Stimulated activated CD8-positive, alpha-beta memory T cell treated with anti-CD3 and anti-CD28 coated beads, Interleukin-7, amount 100 ng/mL, for 48 hours (primary cell): ENCODE measurements at regions not wholly inside any gene's neighbourhood (a gene's known extent, or its start where the extent isn't known, plus 50 kb on each side); places are given as distances from the start of the nearest gene placed in this dataset.

Experiments used
- DNase-seq, 2 donors: peaks; one replicate each; pipeline ENCODE4 v3.0.0-alpha.2; 2020; ENCODE audit warnings: low read depth in 1 of 2; ENCODE audit errors: extremely low read depth in 1 of 2

GRCh38 chr2:43023791-43024514 is 202.5 kb downstream of the ZFP36L2 start:
- DNase-seq: no peak

DNA sequence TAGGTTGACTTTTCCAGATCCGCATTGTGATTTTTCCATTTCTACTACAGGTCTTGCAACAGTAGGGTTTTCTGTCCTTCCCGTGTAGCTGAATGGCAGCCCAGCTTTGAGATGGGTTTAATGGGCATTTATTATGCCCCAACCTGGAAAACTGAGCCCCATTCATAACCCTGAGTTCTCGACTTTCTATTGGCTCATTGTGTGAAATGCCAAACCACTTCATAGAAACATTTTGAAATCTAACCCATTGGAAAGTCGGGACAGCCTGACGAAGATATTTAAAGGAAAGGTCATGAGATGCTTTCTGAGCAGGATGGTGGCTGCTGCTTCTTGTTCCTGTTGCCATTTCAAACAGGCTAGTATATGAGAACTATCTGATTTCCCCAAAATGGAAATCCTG is 203.5 kb downstream of the ZFP36L2 start:
- no peak for DNase-seq

DNA sequence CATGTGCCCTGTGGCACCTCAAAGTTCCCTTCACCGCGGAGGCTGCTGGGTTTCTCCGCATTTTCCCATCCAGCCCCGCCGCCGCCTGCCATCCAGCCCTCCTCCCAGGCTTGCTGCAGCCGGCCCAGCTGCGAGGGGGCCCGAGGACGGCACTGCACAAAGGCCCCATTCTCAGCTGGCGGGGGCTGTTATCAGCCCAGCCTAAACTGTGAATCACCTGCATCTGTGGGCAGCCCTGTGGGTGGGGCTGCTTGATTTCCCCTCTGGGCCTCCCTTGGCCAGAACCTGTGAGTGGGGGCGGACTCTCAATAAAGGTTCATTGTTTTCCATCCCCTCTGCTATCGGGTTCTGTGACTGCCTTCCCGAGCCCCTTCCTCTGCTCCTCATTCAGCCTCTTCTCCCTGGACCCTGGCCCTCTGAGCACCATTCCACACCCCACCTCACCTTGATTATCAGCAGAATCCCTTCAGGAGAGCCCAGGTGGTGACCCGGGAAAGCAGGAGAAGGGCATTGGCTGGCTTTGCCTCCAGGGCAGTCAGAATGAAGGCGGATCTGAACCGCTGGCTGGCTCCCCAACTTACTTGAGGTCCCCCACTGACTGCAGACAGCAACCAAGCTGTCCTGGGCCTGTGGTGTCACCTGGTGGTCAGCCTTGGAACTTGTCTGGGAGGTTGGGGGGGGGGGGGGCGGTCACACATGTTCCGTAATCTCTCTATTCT is 204.5 kb downstream of the ZFP36L2 start:
- no peak for DNase-seq

DNA sequence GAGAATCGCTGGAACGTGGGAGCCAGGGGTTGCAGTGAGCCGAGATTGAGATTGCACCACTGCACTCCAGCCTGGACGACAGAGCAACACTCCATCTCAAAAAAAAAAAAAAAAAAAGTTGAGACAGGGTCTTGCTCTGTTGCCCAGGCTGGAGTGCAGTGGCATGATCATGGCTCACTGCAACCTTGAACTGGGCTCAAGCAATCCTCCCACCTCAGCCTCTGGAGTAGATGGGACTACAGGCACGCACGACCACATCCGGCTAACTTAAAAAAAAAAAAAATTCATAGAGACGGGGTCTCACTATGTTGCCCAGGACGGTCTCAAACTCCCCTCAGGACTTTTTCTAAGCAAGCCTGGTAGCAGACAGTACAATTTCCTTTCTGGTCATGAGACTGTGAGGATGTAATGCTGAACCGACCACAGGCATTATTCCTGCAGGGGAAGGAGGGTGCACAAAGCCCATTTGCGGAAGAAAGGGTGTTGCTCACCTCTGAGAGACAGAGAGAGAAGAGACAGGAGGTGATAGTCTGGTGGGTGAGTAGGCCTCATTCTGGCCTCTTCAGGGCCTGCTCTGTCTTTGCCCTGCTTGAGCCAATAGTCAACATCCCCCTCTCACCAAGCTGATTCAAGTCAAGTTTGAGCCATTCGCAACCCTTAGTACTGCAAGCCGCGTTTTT is 205.3 kb downstream of the ZFP36L2 start:
- DNase-seq: no peak

DNA sequence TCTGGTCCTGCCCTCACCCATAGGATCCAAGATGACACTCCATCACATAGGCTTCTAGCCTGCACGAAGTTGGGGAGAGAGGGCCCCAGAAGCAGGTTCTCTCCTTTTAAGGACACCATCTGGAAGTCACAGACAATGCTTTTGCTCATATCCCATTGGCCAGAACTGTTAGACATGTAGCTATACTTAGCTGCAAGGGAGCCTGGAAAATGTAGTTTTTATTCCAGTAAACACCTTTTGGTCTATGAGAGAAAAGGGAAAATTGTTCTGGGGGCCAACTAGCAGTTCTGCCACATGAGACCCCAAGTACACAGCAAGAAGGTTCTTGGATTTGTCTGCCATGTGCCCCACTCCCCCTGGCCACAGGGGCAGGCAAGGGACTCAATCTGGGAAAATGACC is 206.1 kb downstream of the ZFP36L2 start:
- DNase-seq: no peak

- DNase-seq: no peak
These were observed 206.7 kb downstream of the ZFP36L2 start for GRCh38 chr2:43019536-43020183.

DNA sequence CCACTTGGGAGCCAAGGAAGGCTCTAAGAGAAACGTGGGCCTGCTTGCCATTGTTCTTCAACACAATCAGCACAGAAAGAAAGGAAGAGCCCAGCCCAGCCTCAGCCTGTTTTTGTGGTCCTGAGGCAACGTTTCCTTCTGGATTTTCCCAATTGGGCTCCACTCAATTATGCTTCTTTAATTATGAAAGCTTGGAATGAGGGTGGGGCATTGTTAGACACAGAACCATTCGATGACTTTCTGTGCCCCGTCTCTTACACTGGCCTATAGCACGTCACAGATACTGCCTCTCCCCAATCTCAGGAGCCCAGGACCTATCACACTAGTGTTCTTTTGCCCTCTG is 207.4 kb downstream of the ZFP36L2 start:
- DNase-seq: no peak

- no peak for DNase-seq
These were observed 208.0 kb downstream of the ZFP36L2 start for GRCh38 chr2:43018179-43019024.

DNA sequence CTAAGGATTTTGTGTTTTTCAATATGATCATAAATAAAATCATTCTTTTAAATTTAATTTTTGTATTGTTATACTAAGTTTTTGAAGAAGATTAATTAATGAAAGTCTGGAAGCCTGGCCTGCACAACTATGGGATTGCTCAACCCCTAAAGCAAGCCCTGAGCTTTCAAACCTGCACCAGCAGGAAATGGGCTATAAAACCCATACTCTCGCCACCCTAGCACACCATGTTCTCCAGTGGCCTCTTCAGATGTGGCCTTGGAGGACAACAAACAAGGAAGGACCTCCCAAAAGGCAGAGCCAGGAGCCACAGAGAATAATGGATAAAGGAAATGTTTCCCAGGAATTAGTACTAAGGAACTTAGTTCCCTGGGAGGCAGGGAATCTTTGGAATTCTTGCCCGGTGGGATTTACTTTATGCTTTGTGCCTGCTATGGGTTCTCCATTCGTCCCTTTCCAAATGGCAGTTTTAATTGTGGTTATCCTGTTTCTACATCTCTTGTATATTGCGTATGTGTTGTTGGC is 212.5 kb downstream of the ZFP36L2 start:
- DNase-seq: no peak

DNA sequence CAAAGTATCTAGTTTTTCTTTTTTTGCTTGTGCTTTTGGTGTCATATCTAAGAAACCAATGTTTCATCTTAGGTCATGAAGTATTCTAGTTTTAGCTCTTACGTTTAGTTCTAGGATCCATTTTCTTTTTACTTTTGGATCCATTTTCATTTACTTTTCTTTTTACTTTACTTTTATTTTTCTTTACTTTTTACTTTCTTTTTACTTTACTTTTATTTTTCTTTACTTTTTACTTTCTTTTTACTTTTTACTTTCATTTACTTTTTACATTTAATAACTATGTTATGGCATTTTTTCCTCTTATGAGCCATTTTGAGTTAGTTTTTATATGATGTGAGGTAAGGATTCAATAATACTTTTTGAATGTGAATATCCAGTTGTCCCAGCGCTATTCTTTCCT is 213.4 kb downstream of the ZFP36L2 start:
- no peak for DNase-seq

DNA sequence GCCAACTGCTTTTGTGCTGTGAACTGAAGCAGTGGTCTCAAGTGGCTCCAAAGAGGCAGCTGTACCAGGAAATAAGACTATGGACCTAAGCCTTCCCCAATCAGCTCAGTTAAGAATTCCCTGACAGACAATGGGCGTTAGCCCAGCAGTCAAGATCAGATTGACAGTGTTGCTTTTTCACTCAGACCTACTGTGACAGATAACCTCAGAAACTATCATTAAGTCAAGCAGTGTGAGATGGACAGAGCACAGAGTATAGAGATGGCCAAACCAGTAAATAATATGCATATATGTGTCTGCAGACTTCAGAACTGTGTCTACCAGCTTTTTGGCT is 215.3 kb downstream of the ZFP36L2 start:
- no peak for DNase-seq

- no peak for DNase-seq
These were observed 215.8 kb downstream of the ZFP36L2 start for GRCh38 chr2:43010438-43011157.

DNA sequence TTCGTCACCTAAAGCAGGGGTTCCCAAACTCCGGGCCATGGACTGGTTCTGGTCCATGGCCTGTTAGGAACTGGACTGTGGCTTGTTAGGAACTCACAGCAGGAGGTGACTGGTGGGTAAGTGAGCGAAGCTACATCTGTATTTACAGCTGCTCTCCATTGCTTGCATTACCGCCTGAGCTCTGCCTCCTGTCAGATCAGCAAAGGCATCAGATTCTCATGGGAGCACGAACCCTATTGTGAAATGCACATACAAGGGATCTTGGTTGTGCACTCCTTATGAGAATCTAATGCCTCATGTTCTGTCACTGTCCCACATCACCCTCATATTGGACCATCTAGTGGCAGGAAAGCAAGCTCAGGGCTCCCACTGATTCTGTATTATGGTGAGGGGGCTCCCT is 217.0 kb downstream of the ZFP36L2 start:
- DNase-seq: no peak

- DNase-seq: no peak
These were observed 216.0 kb upstream of the HAAO start for GRCh38 chr2:43008388-43008787.

DNA sequence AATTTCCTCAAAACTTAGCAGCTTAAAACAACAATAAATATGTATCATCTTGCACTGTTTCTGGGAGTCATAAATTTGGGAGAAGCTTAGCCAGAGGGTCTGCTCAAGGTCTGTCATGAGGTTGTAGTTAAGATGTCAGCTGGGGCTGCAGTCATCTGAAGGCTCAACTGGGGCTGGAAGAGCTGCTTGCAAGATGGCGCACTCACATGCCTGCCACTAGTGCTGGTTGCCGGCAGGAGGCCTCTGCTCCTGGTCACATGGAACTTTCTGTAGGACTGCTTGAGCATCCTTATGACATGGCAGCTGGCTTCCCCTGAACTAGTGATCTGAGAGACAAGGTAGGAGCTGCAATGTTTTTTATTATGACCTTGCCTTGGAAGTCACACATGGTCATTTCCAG is 215.5 kb upstream of the HAAO start:
- no peak for DNase-seq

- no peak for DNase-seq
These were observed 214.6 kb upstream of the HAAO start for GRCh38 chr2:43006834-43007543.

DNA sequence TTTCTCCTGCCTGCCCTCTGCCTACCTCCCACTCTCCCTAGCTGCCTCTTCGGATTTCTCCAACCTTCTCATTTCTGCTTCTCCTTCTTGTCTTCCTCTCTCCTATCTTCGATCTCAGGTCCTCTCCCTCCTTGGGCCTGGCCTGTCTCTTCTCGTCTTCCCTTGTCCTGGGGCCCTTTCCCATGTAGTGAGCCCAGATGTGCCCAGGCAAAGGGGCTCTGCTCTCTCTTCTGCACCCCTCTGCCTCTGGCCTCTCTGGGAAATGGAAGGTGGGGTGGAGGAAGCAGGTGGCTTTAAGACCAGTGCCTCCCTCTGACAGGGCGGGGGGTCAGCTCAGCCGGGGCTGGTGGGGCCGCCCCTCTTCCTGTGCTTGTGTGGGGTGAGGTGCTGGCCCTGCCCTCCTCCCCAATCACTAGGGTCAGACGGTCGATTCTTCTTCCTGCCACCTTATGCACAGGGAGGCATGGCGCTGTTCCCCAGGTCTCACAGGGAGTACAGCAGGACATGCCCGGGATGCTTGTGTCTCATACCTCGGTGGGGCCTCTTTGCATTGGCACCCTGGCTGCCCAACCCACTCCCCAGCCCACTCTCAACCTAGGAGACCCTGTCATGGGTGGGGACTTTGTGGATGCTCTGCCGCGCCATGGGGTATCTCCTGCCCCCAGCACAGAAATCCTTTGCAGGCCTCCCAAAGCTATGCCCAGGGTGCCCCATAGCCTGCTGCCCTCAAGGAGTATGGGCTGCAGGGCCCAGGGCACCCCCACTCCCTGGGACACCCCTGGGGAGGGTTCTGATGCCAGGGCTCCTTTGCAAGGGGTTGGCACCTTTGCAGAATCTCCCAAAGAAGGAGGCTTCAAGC is 213.8 kb upstream of the HAAO start:
- no peak for DNase-seq

GRCh38 chr2:43005245-43005974 is 213.0 kb upstream of the HAAO start:
- DNase-seq: no peak
